Fibroblast of lung (primary cell): ENCODE measurements at regions not wholly inside any gene's neighbourhood (a gene's known extent, or its start where the extent isn't known, plus 50 kb on each side); places are given as distances from the start of the nearest gene placed in this dataset.

Experiments
- DNase-seq, 2 donors: peaks; one replicate each; pipeline versions ENCODE4 v3.0.0 to v3.0.0-alpha.2; 2010; ENCODE audit warnings: low read depth in 2 of 2
- H2AFZ ChIP-seq: 2 replicates; pipeline ENCODE4 v1.5.1; 2012; ENCODE audit warnings: low read length, control low read depth, inconsistent platforms
- H3K27ac ChIP-seq: 2 replicates; pipeline ENCODE4 v1.5.1; 2011; ENCODE audit warnings: low read length, control low read depth; ENCODE audit not compliant: insufficient read depth
- H3K27me3 ChIP-seq: 2 replicates; pipeline ENCODE4 v1.5.1; 2011; ENCODE audit warnings: mild to moderate bottlenecking, low read length; ENCODE audit not compliant: control insufficient read depth, insufficient read depth
- H3K36me3 ChIP-seq: 2 replicates; pipeline ENCODE4 v1.5.1; 2011; ENCODE audit warnings: low read length; ENCODE audit not compliant: control insufficient read depth, insufficient read depth
- H3K4me1 ChIP-seq: 2 replicates; pipeline ENCODE4 v1.5.1; 2011; ENCODE audit warnings: low read length; ENCODE audit not compliant: control insufficient read depth, insufficient read depth; ENCODE audit errors: extremely low read depth
- H3K4me2 ChIP-seq: 2 replicates; pipeline ENCODE4 v1.5.1; 2011; ENCODE audit warnings: low read length, control low read depth; ENCODE audit not compliant: insufficient read depth; ENCODE audit errors: extremely low read depth
- H3K4me3 ChIP-seq, 4 experiments: fragments of 200-600 bp in 1 of 4; sonication (generic) in 1 of 4; replicated peaks in 1 of 4; 2 replicates each; pipeline ENCODE4 v1.5.1; 2011 to 2016; ENCODE audit warnings: low read length in 4 of 4, low read depth in 3 of 4, mild to moderate bottlenecking in 3 of 4, control low read depth in 2 of 4, inconsistent platforms in 1 of 4, mixed read lengths in 1 of 4; ENCODE audit not compliant: insufficient read depth in 1 of 4; ENCODE audit errors: control extremely low read depth in 1 of 4
- H3K79me2 ChIP-seq: 2 replicates; pipeline ENCODE4 v1.5.1; 2012; ENCODE audit warnings: mild to moderate bottlenecking, low read length, inconsistent platforms; ENCODE audit not compliant: control insufficient read depth, insufficient read depth
- H3K9ac ChIP-seq: 2 replicates; pipeline ENCODE4 v1.5.1; 2011; ENCODE audit warnings: mild to moderate bottlenecking, low read length, control low read depth; ENCODE audit not compliant: insufficient read depth
- H3K9me3 ChIP-seq: 2 replicates; pipeline ENCODE4 v1.5.1; 2012; ENCODE audit warnings: low read depth, low read length; ENCODE audit not compliant: control insufficient read depth, insufficient read depth
- H4K20me1 ChIP-seq: 2 replicates; pipeline ENCODE4 v1.5.1; 2011; ENCODE audit warnings: low read length; ENCODE audit not compliant: control insufficient read depth, insufficient read depth; ENCODE audit errors: extremely low read depth
- EZH2 ChIP-seq: IDR thresholded peaks from 2 replicates; pipeline ENCODE4 v1.5.1; 2012; ENCODE audit warnings: low read length, control low read depth, mild to moderate bottlenecking; ENCODE audit errors: missing control alignments
- TF ChIP-seq, protein P1 (sequence below), 2 donors: IDR thresholded peaks in 1 of 2; conservative IDR thresholded peaks in 1 of 2; 1 replicate in 1 of 2; 2 replicates in 1 of 2; pipeline ENCODE4 v1.5.1; 2011 to 2012; ENCODE audit warnings: low read length in 2 of 2, control low read depth in 1 of 2, inconsistent platforms in 1 of 2, low read depth in 1 of 2, mild to moderate bottlenecking in 1 of 2

DNA sequence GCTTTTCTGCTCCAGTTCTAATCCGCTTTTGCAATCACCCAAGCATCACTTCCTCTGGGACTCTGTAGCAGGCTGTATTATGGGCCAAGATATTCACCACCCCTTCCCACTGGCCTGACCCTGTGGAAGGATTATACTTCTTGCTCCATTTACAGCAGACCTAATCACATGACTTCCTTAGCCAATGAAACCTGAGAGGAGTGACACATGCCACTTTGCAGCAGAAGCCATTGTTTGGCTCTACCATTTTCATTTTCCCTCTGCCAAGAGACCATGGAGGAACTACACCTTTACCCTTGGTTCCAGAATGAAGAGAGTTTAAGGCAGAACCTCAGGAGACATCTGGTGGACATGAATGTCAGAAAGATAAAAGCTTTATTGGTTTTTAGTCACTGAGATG lies 134.9 kb upstream of the HSD17B12 start:
- no peak for TF ChIP-seq EZH2
- TF ChIP-seq, protein P1, sequence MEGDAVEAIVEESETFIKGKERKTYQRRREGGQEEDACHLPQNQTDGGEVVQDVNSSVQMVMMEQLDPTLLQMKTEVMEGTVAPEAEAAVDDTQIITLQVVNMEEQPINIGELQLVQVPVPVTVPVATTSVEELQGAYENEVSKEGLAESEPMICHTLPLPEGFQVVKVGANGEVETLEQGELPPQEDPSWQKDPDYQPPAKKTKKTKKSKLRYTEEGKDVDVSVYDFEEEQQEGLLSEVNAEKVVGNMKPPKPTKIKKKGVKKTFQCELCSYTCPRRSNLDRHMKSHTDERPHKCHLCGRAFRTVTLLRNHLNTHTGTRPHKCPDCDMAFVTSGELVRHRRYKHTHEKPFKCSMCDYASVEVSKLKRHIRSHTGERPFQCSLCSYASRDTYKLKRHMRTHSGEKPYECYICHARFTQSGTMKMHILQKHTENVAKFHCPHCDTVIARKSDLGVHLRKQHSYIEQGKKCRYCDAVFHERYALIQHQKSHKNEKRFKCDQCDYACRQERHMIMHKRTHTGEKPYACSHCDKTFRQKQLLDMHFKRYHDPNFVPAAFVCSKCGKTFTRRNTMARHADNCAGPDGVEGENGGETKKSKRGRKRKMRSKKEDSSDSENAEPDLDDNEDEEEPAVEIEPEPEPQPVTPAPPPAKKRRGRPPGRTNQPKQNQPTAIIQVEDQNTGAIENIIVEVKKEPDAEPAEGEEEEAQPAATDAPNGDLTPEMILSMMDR (conservative IDR thresholded peaks at IDR 0.05 in 1 of 2, IDR thresholded peaks at IDR 0.05 in 1 of 2; ENCODE audit: low read depth in 1 of 2, low read length in 2 of 2), result no peak
- no peaks in the 10 kb centered on the region for H3K9me3 ChIP-seq
- H3K79me2 ChIP-seq, result no peaks in the 10 kb centered on the region
- H3K27ac ChIP-seq, result no peak overlapping the region
- H3K4me3 ChIP-seq, result no peak overlapping the region
- no peak for DNase-seq
- H4K20me1 ChIP-seq, result no peaks in the 10 kb centered on the region
- H3K9ac ChIP-seq, result no peak overlapping the region
- H3K27me3 ChIP-seq, result peaks cover 11% of the 10 kb centered on the region
- no peak overlapping the region for H3K4me2 ChIP-seq
- no peaks in the 10 kb centered on the region for H3K4me1 ChIP-seq
- H3K36me3 ChIP-seq, result no peaks in the 10 kb centered on the region
- H2AFZ ChIP-seq, result no peak overlapping the region

DNA sequence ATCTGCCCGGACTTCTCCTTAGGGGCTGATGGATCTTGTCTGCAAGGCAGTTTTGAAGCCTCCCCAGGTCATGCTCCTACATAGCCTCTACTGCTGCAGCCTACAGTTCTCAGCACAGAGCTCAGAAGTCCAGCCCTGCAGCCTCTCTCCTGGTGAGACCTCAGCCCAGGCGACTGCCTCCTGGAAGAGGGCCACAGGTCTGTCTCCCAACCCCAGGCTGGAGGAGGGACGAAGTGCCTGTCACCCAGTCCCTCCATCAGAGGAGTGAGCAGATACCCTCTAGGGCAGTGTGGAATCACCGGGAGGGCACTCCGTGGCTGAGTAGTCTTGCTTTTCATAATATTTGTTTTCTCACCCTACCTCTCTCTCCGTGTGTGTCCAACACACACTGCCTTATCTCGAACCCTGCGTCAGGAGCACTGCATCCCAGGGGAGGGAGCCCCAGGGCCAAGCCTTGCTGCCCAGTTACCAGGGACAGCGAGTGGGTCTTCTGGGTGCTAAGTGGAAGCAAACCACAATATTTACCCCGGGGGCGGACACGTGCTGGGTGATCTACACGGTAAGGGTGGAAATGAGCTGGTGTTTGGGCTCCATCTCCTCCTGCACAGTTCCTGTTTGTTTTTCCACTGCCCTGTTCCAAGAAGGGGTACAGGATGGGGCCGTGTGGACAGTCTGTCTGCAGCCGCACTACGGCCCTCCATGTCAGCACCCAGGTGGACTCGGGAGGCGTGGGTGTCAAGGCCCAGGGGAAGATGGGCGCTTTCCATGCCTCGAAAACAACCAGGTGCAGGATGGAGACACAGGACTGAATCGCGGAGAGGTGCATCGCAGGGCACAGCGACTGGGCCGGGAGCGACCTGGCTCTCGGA lies 133.7 kb upstream of the HSD17B12 start:
- Histone ChIP-seq H3K9ac (no peak overlapping the region), H3K27me3 (peaks cover 11% of the 10 kb centered on the region), H2AFZ (no peak overlapping the region), H4K20me1 (no peaks in the 10 kb centered on the region), H3K9me3 (no peaks in the 10 kb centered on the region), H3K4me2 (no peak overlapping the region), H3K36me3 (no peaks in the 10 kb centered on the region), H3K4me1 (no peaks in the 10 kb centered on the region), H3K4me3 (no peak overlapping the region), H3K79me2 (no peaks in the 10 kb centered on the region), H3K27ac (no peak overlapping the region)
- DNase-seq, result no peak
- TF ChIP-seq, protein P1 (conservative IDR thresholded peaks at IDR 0.05 in 1 of 2, IDR thresholded peaks at IDR 0.05 in 1 of 2; ENCODE audit: low read depth in 1 of 2, low read length in 2 of 2), result no peak
- TF ChIP-seq EZH2, result no peak

GRCh38 chr11:43547430-43547831 lies 133.1 kb upstream of the HSD17B12 start:
- Histone ChIP-seq H3K9me3 (no peaks in the 10 kb centered on the region), H3K4me3 (no peak overlapping the region), H3K27me3 (peaks cover 13% of the 10 kb centered on the region), H4K20me1 (no peaks in the 10 kb centered on the region), H3K4me1 (no peaks in the 10 kb centered on the region), H2AFZ (no peak overlapping the region), H3K4me2 (no peak overlapping the region), H3K9ac (no peak overlapping the region), H3K36me3 (no peaks in the 10 kb centered on the region), H3K27ac (no peak overlapping the region), H3K79me2 (no peaks in the 10 kb centered on the region)
- DNase-seq, result no peak
- TF ChIP-seq, protein P1 (conservative IDR thresholded peaks at IDR 0.05 in 1 of 2, IDR thresholded peaks at IDR 0.05 in 1 of 2; ENCODE audit: low read depth in 1 of 2, low read length in 2 of 2), result no peak
- TF ChIP-seq EZH2, result no peak
